Gastroesophageal sphincter (tissue), 3 donors: ENCODE measurements at regions not wholly inside any gene's neighbourhood (a gene's known extent, or its start where the extent isn't known, plus 50 kb on each side); places are given as distances from the start of the nearest gene placed in this dataset.
"Not testable (repeated sequence)": the region's sequence is repeated elsewhere in the genome, so short reads cannot be mapped to it uniquely, and the experiment has no call there.

ENCODE experiments used
- CTCF ChIP-seq, 4 experiments: fragments of 200-600 bp in 2 of 4; fragments of 450-650 bp in 2 of 4; sonication (generic) in 1 of 4; IDR thresholded peaks; one replicate each; pipeline ENCODE4 v1.5.1; 2017 to 2019; ENCODE audit warnings: antibody characterized with exemption in 4 of 4, mild to moderate bottlenecking in 2 of 4, moderate library complexity in 2 of 4
- EP300 ChIP-seq: sonication (generic); formaldehyde crosslinking; IDR thresholded peaks from one replicate; pipeline ENCODE4 v1.6.1; 2017; ENCODE audit warnings: antibody characterized with exemption, mild to moderate bottlenecking
- POLR2A ChIP-seq, 2 donors: fragments of 450-650 bp; IDR thresholded peaks; one replicate each; pipeline ENCODE4 v1.6.1; 2017; ENCODE audit warnings: antibody characterized with exemption in 2 of 2, mild to moderate bottlenecking in 2 of 2, moderate library complexity in 1 of 2

GRCh38 chr13:50510885-50511545, 332.5 kb downstream of the DLEU7 start:
- TF ChIP-seq CTCF (IDR thresholded peaks at IDR 0.05); POLR2A (IDR thresholded peaks at IDR 0.05); EP300: not testable (repeated sequence)
